Peyer's patch (tissue), 4 donors: ENCODE measurements at regions not wholly inside any gene's neighbourhood (a gene's known extent, or its start where the extent isn't known, plus 50 kb on each side); places are given as distances from the start of the nearest gene placed in this dataset.

Source experiments
- DNase-seq, 3 donors: peaks; one replicate each; pipeline ENCODE4 v3.0.0-alpha.2; 2017 to 2019
- H3K27ac ChIP-seq, 4 donors: fragments of 200-600 bp; sonication (generic); one replicate each; pipeline ENCODE4 v1.5.1; 2016 to 2019
- H3K27me3 ChIP-seq, 2 donors: fragments of 200-600 bp; sonication (generic); one replicate each; pipeline ENCODE4 v1.5.1; 2019
- H3K36me3 ChIP-seq, 3 donors: fragments of 200-600 bp; sonication (generic); one replicate each; pipeline ENCODE4 v1.5.1; 2016 to 2019
- H3K4me1 ChIP-seq, 4 donors: fragments of 200-600 bp; sonication (generic); one replicate each; pipeline ENCODE4 v1.5.1; 2016 to 2019
- H3K4me3 ChIP-seq, 4 donors: fragments of 200-600 bp; sonication (generic); 1 replicate in 3 of 4; 2 replicates in 1 of 4; pipeline ENCODE4 v1.5.1; 2016 to 2019; ENCODE audit warnings: mild to moderate bottlenecking in 1 of 4
- H3K9me3 ChIP-seq, 4 donors: fragments of 200-600 bp; sonication (generic); one replicate each; pipeline ENCODE4 v1.5.1; 2016 to 2019; ENCODE audit warnings: mild to moderate bottlenecking in 1 of 4
- POLR2A ChIP-seq, 2 donors: fragments of 450-650 bp; IDR thresholded peaks; one replicate each; pipeline ENCODE4 v1.5.1; 2017; ENCODE audit warnings: antibody characterized with exemption in 2 of 2, mild to moderate bottlenecking in 2 of 2, moderate library complexity in 2 of 2
- TF ChIP-seq, protein P1 (sequence below), 6 experiments: fragments of 450-650 bp in 4 of 6; fragments of 200-600 bp in 2 of 6; sonication (generic) in 1 of 6; IDR thresholded peaks; one replicate each; pipeline ENCODE4 v1.5.1; 2017 to 2019; ENCODE audit warnings: antibody characterized with exemption in 6 of 6, mild to moderate bottlenecking in 3 of 6, moderate library complexity in 1 of 6

- no peak for DNase-seq
- Histone ChIP-seq H3K27ac (no peak overlapping the region), H3K36me3 (no peaks in the 10 kb centered on the region), H3K9me3 (no peaks in the 10 kb centered on the region), H3K4me1 (no peaks in the 10 kb centered on the region), H3K4me3 (no peak overlapping the region), H3K27me3 (no peaks in the 10 kb centered on the region)
- TF ChIP-seq, protein P1, sequence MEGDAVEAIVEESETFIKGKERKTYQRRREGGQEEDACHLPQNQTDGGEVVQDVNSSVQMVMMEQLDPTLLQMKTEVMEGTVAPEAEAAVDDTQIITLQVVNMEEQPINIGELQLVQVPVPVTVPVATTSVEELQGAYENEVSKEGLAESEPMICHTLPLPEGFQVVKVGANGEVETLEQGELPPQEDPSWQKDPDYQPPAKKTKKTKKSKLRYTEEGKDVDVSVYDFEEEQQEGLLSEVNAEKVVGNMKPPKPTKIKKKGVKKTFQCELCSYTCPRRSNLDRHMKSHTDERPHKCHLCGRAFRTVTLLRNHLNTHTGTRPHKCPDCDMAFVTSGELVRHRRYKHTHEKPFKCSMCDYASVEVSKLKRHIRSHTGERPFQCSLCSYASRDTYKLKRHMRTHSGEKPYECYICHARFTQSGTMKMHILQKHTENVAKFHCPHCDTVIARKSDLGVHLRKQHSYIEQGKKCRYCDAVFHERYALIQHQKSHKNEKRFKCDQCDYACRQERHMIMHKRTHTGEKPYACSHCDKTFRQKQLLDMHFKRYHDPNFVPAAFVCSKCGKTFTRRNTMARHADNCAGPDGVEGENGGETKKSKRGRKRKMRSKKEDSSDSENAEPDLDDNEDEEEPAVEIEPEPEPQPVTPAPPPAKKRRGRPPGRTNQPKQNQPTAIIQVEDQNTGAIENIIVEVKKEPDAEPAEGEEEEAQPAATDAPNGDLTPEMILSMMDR (IDR thresholded peaks at IDR 0.05) = no peak
- no peak for TF ChIP-seq POLR2A (IDR thresholded peaks at IDR 0.05)
These were observed 87.8 kb upstream of the NRIP1 start for GRCh38 chr21:15152591-15152990.

- no peak overlapping the region for H3K4me3 ChIP-seq
- H3K27me3 ChIP-seq = no peaks in the 10 kb centered on the region
- no peaks in the 10 kb centered on the region for H3K36me3 ChIP-seq
- no peak for DNase-seq
- peaks cover 0 to 4% (median 0%) of the 10 kb centered on the region in 4 donors for H3K4me1 ChIP-seq
- H3K27ac ChIP-seq = no peak overlapping the region
- no peak for TF ChIP-seq POLR2A (IDR thresholded peaks at IDR 0.05)
- TF ChIP-seq, protein P1 (IDR thresholded peaks at IDR 0.05) = no peak
- H3K9me3 ChIP-seq = no peaks in the 10 kb centered on the region
These were observed 94.7 kb upstream of the NRIP1 start for GRCh38 chr21:15159382-15160020.

- no peaks in the 10 kb centered on the region for H3K36me3 ChIP-seq
- TF ChIP-seq, protein P1 (IDR thresholded peaks at IDR 0.05) = no peak
- TF ChIP-seq POLR2A (IDR thresholded peaks at IDR 0.05) = no peak
- H3K27me3 ChIP-seq = no peaks in the 10 kb centered on the region
- peaks cover 0 to 4% (median 0%) of the 10 kb centered on the region in 4 donors for H3K4me1 ChIP-seq
- no peak overlapping the region for H3K4me3 ChIP-seq
- no peak overlapping the region for H3K27ac ChIP-seq
- no peaks in the 10 kb centered on the region for H3K9me3 ChIP-seq
- no peak for DNase-seq
These were observed 95.3 kb upstream of the NRIP1 start for GRCh38 chr21:15160136-15160535.

DNA sequence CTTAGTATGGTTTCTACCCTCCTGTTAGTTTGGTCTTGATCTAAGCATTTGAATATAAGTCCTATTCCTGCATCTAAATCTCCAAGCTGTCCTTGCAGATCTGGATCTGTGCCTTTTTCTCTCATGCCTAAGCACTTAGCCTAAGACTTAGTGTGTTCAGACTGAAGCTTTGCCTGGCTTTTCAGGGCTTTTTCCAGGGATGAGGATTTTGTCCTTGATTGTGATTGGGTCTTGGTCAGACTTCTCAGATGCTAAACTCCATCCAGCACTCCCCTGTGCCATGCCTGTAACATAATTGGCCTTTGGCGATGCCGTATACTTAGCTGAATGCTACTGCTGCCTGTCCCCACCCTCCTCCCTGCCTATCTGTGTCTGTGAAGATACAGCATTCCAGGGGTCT lies 98.1 kb upstream of the NRIP1 start:
- Histone ChIP-seq H3K4me1 (peaks cover 0 to 4% (median 0%) of the 10 kb centered on the region in 4 donors), H3K9me3 (no peaks in the 10 kb centered on the region), H3K36me3 (no peaks in the 10 kb centered on the region), H3K27me3 (no peaks in the 10 kb centered on the region), H3K27ac (no peak overlapping the region), H3K4me3 (no peak overlapping the region)
- no peak for DNase-seq
- TF ChIP-seq POLR2A (IDR thresholded peaks at IDR 0.05) = no peak
- TF ChIP-seq, protein P1 (IDR thresholded peaks at IDR 0.05) = no peak

DNA sequence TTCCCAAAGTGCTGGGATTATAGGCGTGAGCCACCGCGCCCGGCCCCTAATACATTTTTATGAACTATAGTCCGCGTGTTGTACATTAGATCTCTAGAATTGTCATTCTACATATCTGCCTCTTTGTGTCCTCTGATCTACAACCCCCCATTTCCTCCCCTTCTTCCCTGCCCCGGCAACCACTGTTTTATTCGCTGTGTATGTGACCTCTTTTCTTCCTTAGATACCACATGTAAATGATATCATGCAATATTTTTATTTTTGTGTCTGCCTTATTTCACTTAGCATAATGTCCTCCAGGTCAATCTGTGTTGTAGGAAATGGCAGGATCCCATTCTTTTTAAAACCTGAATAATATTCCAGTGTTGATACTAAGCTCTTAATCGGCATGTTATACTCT lies 99.5 kb upstream of the NRIP1 start:
- no peaks in the 10 kb centered on the region for H3K9me3 ChIP-seq
- H3K4me1 ChIP-seq = peaks cover 0 to 4% (median 0%) of the 10 kb centered on the region in 4 donors
- no peak overlapping the region for H3K27ac ChIP-seq
- H3K4me3 ChIP-seq = no peak overlapping the region
- no peak for DNase-seq
- TF ChIP-seq POLR2A (IDR thresholded peaks at IDR 0.05) = no peak
- TF ChIP-seq, protein P1 (IDR thresholded peaks at IDR 0.05) = no peak
- no peaks in the 10 kb centered on the region for H3K27me3 ChIP-seq
- H3K36me3 ChIP-seq = no peaks in the 10 kb centered on the region
